ENCODE measurements at regions not wholly inside any gene's neighbourhood (a gene's known extent, or its start where the extent isn't known, plus 50 kb on each side); places are given as distances from the start of the nearest gene placed in this dataset.
"Not testable (repeated sequence)": the region's sequence is repeated elsewhere in the genome, so short reads cannot be mapped to it uniquely, and the experiment has no call there.

DNA sequence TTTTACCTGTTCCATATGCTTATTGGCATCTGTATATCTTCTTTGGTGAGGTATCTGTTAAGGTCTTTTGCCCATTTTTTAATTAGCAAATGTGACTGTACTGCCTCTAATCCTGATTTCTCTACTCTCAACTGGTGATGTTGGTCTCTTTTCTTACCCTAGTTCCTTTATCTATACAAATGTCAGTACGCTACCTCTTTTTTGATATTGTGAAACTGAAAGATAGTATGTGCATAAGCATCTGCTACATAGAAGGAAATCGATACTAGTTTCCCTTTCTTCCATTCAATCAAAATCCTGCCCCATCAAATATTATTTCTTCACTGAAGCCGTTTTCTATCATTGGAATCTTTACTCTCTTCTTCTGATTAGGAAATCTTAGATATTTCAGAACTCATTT lies 194.9 kb upstream of the SPOPL start:
- H3K4me3 ChIP-seq (ENCODE audit: low read depth, poor library complexity, severe bottlenecking): no peak overlapping the region
- intact Hi-C loops (cut with DNase I; ENCODE audit: low total_unique reads): no loop called here

DNA sequence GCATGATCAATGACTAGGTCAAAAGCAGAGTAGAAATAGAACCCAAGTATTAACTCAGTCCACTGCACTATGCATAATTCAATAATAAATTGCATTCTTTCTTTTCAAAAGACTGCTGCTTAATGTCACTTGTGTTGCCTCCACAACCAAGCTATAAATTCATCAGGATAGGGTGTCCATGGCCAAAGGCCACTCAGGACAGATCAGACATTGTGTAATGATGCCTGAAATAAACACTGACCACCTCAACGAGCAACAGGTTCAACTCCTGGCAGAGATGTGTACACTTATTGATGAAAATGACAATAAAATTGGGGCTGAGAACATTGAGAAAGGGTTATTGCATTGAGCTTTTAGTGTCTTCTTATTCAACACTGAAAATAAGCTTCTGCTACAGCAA lies 194.5 kb upstream of the SPOPL start:
- DNase-seq (ENCODE audit: low spot score in 2 of 2): no peak
- intact Hi-C loops (cut with DNase I; ENCODE audit: low total_unique reads): no loop called here
- WGBS, 2 donors: 69 to 70% methylated on average over 1 of the region's 1 CpG
- H3K4me3 ChIP-seq (ENCODE audit: low read depth, poor library complexity, severe bottlenecking): no peak overlapping the region
- TF ChIP-seq CTCF (IDR thresholded peaks at IDR 0.05): no peak
- TF ChIP-seq POLR2A (IDR thresholded peaks at IDR 0.05): no peak

More for the DNA sequence above, 194.9 kb upstream of the SPOPL start:
- WGBS, 2 donors: 91 to 94% methylated on average over 3 of the region's 3 CpGs
- DNase-seq (ENCODE audit: low spot score in 2 of 2): no peak
- TF ChIP-seq POLR2A (IDR thresholded peaks at IDR 0.05): no peak
- TF ChIP-seq CTCF (IDR thresholded peaks at IDR 0.05): no peak

GRCh38 chr2:138309760-138310159 lies 191.8 kb upstream of the SPOPL start:
- WGBS, 2 donors: 90 to 98% methylated on average over 2 of the region's 2 CpGs
- TF ChIP-seq CTCF (IDR thresholded peaks at IDR 0.05): no peak
- no peak for TF ChIP-seq POLR2A (IDR thresholded peaks at IDR 0.05)
- intact Hi-C loops (cut with DNase I; ENCODE audit: low total_unique reads): no loop called here
- no peak for DNase-seq (ENCODE audit: low spot score in 2 of 2)
- H3K4me3 ChIP-seq (ENCODE audit: low read depth, poor library complexity, severe bottlenecking): no peak overlapping the region

DNA sequence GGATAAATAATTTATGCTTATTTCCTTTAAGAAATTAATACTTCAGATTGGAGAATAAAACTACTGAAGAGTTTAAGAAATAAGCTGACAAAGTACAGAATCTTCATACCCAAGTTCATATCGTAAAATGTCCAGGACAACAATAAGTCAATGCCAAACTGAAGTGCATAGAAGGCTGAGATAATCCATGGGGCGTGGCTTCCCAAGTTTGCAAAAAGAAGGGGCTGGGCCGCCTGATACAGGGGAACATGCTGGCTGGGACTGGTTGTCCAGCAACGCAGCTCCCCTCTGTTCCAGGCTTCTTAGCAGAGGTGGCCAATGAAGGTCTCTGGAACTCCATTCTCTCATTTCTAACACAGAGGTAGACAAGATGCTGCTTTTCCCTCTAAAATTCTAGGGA lies 189.5 kb upstream of the SPOPL start:
- TF ChIP-seq POLR2A (IDR thresholded peaks at IDR 0.05): no peak
- TF ChIP-seq CTCF (IDR thresholded peaks at IDR 0.05): no peak
- intact Hi-C loops (cut with DNase I; ENCODE audit: low total_unique reads): no loop called here
- 86 to 87% methylated on average over 4 of the region's 4 CpGs for WGBS, 2 donors
- no peak overlapping the region for H3K4me3 ChIP-seq (ENCODE audit: low read depth, poor library complexity, severe bottlenecking)
- DNase-seq (ENCODE audit: low spot score in 2 of 2): no peak

- intact Hi-C loops (cut with DNase I; ENCODE audit: low total_unique reads); DNase-seq (ENCODE audit: low spot score in 2 of 2): not testable (repeated sequence)
These were observed 186.0 kb upstream of the SPOPL start for GRCh38 chr2:138315619-138316018.

DNA sequence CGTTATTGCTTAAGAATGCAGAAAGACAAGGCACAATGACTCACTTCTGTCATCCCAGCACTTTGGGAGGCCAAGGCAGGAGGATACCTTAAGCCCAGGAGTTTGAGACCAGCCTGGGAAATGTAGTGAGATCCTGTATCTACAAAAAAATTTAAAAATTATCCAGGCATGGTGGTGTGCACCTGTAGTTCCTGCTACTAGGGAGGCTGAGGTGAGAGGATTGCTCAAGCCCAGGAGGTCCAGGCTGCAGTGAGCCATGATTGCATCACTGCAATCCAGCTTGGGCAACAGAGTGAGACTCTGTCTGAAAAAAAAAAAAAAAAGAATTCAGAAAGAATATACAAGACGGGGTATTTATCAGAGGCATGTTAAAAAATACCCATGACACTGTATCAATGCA lies 182.0 kb upstream of the SPOPL start:
- intact Hi-C loops (cut with DNase I; ENCODE audit: low total_unique reads): loop anchor here (1.0 kb wide), 1 partner anchor 34 kb away; no protein-coding TSS in a partner anchor
- no peak overlapping the region for H3K4me3 ChIP-seq (ENCODE audit: low read depth, poor library complexity, severe bottlenecking)
- TF ChIP-seq POLR2A (IDR thresholded peaks at IDR 0.05) (no peak), CTCF (IDR thresholded peaks at IDR 0.05) (no peak)
- DNase-seq (ENCODE audit: low spot score in 2 of 2): no peak
- 68 to 73% methylated on average over 2 of the region's 2 CpGs for WGBS, 2 donors

More at GRCh38 chr2:138315619-138316018, 186.0 kb upstream of the SPOPL start:
- H3K4me3 ChIP-seq (ENCODE audit: low read depth, poor library complexity, severe bottlenecking): not testable (repeated sequence)

Measured in lower leg skin (tissue), 4 donors.